ENCODE measurements at regions not wholly inside any gene's neighbourhood (a gene's known extent, or its start where the extent isn't known, plus 50 kb on each side); places are given as distances from the start of the nearest gene placed in this dataset.

DNA sequence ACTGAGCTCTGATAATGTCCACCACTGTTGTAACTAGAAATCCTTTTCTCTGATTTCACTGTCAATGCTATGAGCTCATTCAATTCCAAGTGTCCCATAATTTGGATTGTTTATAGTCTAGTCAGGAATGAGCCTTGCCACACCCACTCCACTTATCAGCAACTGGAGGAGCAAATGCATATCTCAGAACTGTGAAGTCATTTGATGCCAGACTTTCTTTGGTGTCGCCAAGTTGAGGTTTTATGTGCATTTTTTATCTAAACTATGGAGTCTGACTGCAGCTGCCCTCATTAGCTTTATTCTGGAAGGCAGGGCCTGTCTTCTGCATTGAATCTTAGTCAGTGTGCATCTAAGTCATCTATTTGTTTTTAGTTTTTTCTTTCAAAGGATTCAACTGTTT lies 361.3 kb downstream of the PMP22 start (continued):
- TF ChIP-seq, protein P1, sequence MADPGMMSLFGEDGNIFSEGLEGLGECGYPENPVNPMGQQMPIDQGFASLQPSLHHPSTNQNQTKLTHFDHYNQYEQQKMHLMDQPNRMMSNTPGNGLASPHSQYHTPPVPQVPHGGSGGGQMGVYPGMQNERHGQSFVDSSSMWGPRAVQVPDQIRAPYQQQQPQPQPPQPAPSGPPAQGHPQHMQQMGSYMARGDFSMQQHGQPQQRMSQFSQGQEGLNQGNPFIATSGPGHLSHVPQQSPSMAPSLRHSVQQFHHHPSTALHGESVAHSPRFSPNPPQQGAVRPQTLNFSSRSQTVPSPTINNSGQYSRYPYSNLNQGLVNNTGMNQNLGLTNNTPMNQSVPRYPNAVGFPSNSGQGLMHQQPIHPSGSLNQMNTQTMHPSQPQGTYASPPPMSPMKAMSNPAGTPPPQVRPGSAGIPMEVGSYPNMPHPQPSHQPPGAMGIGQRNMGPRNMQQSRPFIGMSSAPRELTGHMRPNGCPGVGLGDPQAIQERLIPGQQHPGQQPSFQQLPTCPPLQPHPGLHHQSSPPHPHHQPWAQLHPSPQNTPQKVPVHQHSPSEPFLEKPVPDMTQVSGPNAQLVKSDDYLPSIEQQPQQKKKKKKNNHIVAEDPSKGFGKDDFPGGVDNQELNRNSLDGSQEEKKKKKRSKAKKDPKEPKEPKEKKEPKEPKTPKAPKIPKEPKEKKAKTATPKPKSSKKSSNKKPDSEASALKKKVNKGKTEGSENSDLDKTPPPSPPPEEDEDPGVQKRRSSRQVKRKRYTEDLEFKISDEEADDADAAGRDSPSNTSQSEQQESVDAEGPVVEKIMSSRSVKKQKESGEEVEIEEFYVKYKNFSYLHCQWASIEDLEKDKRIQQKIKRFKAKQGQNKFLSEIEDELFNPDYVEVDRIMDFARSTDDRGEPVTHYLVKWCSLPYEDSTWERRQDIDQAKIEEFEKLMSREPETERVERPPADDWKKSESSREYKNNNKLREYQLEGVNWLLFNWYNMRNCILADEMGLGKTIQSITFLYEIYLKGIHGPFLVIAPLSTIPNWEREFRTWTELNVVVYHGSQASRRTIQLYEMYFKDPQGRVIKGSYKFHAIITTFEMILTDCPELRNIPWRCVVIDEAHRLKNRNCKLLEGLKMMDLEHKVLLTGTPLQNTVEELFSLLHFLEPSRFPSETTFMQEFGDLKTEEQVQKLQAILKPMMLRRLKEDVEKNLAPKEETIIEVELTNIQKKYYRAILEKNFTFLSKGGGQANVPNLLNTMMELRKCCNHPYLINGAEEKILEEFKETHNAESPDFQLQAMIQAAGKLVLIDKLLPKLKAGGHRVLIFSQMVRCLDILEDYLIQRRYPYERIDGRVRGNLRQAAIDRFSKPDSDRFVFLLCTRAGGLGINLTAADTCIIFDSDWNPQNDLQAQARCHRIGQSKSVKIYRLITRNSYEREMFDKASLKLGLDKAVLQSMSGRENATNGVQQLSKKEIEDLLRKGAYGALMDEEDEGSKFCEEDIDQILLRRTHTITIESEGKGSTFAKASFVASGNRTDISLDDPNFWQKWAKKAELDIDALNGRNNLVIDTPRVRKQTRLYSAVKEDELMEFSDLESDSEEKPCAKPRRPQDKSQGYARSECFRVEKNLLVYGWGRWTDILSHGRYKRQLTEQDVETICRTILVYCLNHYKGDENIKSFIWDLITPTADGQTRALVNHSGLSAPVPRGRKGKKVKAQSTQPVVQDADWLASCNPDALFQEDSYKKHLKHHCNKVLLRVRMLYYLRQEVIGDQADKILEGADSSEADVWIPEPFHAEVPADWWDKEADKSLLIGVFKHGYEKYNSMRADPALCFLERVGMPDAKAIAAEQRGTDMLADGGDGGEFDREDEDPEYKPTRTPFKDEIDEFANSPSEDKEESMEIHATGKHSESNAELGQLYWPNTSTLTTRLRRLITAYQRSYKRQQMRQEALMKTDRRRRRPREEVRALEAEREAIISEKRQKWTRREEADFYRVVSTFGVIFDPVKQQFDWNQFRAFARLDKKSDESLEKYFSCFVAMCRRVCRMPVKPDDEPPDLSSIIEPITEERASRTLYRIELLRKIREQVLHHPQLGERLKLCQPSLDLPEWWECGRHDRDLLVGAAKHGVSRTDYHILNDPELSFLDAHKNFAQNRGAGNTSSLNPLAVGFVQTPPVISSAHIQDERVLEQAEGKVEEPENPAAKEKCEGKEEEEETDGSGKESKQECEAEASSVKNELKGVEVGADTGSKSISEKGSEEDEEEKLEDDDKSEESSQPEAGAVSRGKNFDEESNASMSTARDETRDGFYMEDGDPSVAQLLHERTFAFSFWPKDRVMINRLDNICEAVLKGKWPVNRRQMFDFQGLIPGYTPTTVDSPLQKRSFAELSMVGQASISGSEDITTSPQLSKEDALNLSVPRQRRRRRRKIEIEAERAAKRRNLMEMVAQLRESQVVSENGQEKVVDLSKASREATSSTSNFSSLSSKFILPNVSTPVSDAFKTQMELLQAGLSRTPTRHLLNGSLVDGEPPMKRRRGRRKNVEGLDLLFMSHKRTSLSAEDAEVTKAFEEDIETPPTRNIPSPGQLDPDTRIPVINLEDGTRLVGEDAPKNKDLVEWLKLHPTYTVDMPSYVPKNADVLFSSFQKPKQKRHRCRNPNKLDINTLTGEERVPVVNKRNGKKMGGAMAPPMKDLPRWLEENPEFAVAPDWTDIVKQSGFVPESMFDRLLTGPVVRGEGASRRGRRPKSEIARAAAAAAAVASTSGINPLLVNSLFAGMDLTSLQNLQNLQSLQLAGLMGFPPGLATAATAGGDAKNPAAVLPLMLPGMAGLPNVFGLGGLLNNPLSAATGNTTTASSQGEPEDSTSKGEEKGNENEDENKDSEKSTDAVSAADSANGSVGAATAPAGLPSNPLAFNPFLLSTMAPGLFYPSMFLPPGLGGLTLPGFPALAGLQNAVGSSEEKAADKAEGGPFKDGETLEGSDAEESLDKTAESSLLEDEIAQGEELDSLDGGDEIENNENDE (IDR thresholded peaks at IDR 0.05; ENCODE audit: insufficient replicate concordance, low read length) = no peak
- TF ChIP-seq KDM1A (IDR thresholded peaks at IDR 0.05; ENCODE audit: borderline replicate concordance, low read length) (no peak), CHD2 (IDR thresholded peaks at IDR 0.05; ENCODE audit: low read length) (no peak), GABPA (IDR thresholded peaks at IDR 0.05; ENCODE audit: borderline replicate concordance, insufficient read depth, low read length) (no peak), SRF (IDR thresholded peaks at IDR 0.05; ENCODE audit: low read depth, low read length) (no peak)

Measured in H1 (cell line).